ENCODE measurements at regions not wholly inside any gene's neighbourhood (a gene's known extent, or its start where the extent isn't known, plus 50 kb on each side); places are given as distances from the start of the nearest gene placed in this dataset.

DNA sequence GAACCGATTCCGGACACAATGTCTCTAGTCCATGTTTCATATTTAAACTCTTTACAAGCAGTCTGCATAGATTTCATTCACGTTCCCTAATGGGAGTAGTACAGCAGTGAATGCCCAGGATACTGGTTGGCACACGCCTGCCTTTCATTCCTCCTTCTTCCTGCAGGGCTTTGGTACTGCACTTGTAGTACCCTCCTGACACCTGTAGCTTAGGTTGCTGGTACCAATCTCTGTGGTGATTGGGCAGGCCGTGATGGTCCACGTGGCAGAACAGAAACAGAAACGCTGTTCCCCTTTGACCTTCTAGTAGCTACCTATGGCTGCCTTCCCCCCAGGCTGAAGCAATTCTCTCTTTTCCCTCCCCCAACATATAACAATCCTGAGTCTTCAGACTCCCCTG, 107.3 kb upstream of the MEGF10 start:
- Histone ChIP-seq H3K4me1 (ENCODE audit: control insufficient read depth, insufficient read depth, low read length) (no peaks in the 10 kb centered on the region), H3K27ac (ENCODE audit: extremely low read depth, low read depth, low read length) (no peak overlapping the region), H3K36me3 (ENCODE audit: control insufficient read depth in 2 of 2, insufficient read depth in 1 of 2, low read length in 2 of 2) (no peaks in the 10 kb centered on the region), H3K9me3 (ENCODE audit: control insufficient read depth, insufficient read depth, low read depth, low read length) (no peaks in the 10 kb centered on the region), H3K4me3 (ENCODE audit: low read depth, low read length) (no peak overlapping the region)
- ChIA-PET POLR2A (no interaction called here), CTCF (no interaction called here)
- TF ChIP-seq, protein P1, sequence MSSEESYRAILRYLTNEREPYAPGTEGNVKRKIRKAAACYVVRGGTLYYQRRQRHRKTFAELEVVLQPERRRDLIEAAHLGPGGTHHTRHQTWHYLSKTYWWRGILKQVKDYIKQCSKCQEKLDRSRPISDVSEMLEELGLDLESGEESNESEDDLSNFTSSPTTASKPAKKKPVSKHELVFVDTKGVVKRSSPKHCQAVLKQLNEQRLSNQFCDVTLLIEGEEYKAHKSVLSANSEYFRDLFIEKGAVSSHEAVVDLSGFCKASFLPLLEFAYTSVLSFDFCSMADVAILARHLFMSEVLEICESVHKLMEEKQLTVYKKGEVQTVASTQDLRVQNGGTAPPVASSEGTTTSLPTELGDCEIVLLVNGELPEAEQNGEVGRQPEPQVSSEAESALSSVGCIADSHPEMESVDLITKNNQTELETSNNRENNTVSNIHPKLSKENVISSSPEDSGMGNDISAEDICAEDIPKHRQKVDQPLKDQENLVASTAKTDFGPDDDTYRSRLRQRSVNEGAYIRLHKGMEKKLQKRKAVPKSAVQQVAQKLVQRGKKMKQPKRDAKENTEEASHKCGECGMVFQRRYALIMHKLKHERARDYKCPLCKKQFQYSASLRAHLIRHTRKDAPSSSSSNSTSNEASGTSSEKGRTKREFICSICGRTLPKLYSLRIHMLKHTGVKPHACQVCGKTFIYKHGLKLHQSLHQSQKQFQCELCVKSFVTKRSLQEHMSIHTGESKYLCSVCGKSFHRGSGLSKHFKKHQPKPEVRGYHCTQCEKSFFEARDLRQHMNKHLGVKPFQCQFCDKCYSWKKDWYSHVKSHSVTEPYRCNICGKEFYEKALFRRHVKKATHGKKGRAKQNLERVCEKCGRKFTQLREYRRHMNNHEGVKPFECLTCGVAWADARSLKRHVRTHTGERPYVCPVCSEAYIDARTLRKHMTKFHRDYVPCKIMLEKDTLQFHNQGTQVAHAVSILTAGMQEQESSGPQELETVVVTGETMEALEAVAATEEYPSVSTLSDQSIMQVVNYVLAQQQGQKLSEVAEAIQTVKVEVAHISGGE (tag by site-specific recombination; conservative IDR thresholded peaks at IDR 0.05; ENCODE audit: low read depth) = no peak
- TF ChIP-seq ZNF600 (tag by site-specific recombination; IDR thresholded peaks at IDR 0.05) (no peak), ZNF624 (tag by site-specific recombination; IDR thresholded peaks at IDR 0.05) (no peak), SCRT2 (tag by site-specific recombination; IDR thresholded peaks at IDR 0.05) (peak; percentile 51; the same call in 1 of the 2 replicates)
- TF ChIP-seq, protein P2, sequence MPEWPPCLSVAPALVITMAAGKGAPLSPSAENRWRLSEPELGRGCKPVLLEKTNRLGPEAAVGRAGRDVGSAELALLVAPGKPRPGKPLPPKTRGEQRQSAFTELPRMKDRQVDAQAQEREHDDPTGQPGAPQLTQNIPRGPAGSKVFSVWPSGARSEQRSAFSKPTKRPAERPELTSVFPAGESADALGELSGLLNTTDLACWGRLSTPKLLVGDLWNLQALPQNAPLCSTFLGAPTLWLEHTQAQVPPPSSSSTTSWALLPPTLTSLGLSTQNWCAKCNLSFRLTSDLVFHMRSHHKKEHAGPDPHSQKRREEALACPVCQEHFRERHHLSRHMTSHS (tag by site-specific recombination; IDR thresholded peaks at IDR 0.05) = no peak

DNA sequence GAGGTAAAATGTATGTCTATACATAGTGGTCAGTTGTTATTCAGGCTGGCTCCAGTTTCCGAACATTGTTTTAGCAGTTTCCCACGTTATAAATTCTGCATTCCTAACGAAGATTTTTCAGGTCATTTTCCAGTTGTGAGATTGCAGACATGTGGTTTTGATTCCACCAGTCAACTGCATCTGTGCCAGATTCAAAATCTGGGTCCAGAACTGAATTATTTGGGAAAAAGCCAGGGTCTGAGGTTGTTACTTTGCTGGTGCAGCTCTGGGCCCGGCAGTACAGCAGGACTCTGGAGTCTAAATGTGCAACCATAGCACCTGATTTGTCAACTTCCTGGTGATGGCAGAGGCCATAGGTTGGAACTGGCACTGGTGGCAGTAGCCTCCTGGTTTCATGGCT, 105.7 kb upstream of the MEGF10 start:
- CTCF ChIA-PET = no interaction called here
- H3K4me1 ChIP-seq (ENCODE audit: control insufficient read depth, insufficient read depth, low read length) = no peaks in the 10 kb centered on the region
- H3K4me3 ChIP-seq (ENCODE audit: low read depth, low read length) = no peak overlapping the region
- H3K27ac ChIP-seq (ENCODE audit: extremely low read depth, low read depth, low read length) = no peak overlapping the region
- H3K9me3 ChIP-seq (ENCODE audit: control insufficient read depth, insufficient read depth, low read depth, low read length) = no peaks in the 10 kb centered on the region
- TF ChIP-seq ZNF37A (tag by site-specific recombination; IDR thresholded peaks at IDR 0.05) = no peak
- no peak for TF ChIP-seq ZNF621 (tag by site-specific recombination; IDR thresholded peaks at IDR 0.05)
- no peak for TF ChIP-seq ZNF114 (tag by site-specific recombination; IDR thresholded peaks at IDR 0.05)
- TF ChIP-seq, protein P3, sequence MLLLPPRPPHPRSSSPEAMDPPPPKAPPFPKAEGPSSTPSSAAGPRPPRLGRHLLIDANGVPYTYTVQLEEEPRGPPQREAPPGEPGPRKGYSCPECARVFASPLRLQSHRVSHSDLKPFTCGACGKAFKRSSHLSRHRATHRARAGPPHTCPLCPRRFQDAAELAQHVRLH (tag by site-specific recombination; IDR thresholded peaks at IDR 0.05) = no peak
- TF ChIP-seq ZNF76 (tag by site-specific recombination; IDR thresholded peaks at IDR 0.05; ENCODE audit: borderline replicate concordance, low read depth) = no peak
- TF ChIP-seq ZNF23 (tag by site-specific recombination; IDR thresholded peaks at IDR 0.05; ENCODE audit: borderline replicate concordance) = no peak
- TF ChIP-seq, protein P4, sequence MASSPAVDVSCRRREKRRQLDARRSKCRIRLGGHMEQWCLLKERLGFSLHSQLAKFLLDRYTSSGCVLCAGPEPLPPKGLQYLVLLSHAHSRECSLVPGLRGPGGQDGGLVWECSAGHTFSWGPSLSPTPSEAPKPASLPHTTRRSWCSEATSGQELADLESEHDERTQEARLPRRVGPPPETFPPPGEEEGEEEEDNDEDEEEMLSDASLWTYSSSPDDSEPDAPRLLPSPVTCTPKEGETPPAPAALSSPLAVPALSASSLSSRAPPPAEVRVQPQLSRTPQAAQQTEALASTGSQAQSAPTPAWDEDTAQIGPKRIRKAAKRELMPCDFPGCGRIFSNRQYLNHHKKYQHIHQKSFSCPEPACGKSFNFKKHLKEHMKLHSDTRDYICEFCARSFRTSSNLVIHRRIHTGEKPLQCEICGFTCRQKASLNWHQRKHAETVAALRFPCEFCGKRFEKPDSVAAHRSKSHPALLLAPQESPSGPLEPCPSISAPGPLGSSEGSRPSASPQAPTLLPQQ (tag by site-specific recombination; IDR thresholded peaks at IDR 0.05) = no peak
- no peak for TF ChIP-seq GLI2 (tag by site-specific recombination; IDR thresholded peaks at IDR 0.05; ENCODE audit: borderline replicate concordance, low read depth)
- TF ChIP-seq, protein P5, sequence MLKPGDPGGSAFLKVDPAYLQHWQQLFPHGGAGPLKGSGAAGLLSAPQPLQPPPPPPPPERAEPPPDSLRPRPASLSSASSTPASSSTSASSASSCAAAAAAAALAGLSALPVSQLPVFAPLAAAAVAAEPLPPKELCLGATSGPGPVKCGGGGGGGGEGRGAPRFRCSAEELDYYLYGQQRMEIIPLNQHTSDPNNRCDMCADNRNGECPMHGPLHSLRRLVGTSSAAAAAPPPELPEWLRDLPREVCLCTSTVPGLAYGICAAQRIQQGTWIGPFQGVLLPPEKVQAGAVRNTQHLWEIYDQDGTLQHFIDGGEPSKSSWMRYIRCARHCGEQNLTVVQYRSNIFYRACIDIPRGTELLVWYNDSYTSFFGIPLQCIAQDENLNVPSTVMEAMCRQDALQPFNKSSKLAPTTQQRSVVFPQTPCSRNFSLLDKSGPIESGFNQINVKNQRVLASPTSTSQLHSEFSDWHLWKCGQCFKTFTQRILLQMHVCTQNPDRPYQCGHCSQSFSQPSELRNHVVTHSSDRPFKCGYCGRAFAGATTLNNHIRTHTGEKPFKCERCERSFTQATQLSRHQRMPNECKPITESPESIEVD (tag by site-specific recombination; IDR thresholded peaks at IDR 0.05) = no peak
- no peak for TF ChIP-seq ZNF248 (tag by site-specific recombination; IDR thresholded peaks at IDR 0.05)
- H3K36me3 ChIP-seq (ENCODE audit: control insufficient read depth in 2 of 2, insufficient read depth in 1 of 2, low read length in 2 of 2) = no peaks in the 10 kb centered on the region
- POLR2A ChIA-PET = no interaction called here

Measured in HEK293 (cell line).